ENCODE measurements at regions not wholly inside any gene's neighbourhood (a gene's known extent, or its start where the extent isn't known, plus 50 kb on each side); places are given as distances from the start of the nearest gene placed in this dataset.
A peak's percentile ranks its signal among the peaks of the same experiment; 100 is the strongest.

GRCh38 chrX:7225338-7225737 is 77.4 kb upstream of the PUDP start:
- Histone ChIP-seq H3K27ac (no peak overlapping the region), H3K27me3 (no peaks in the 10 kb centered on the region), H3K4me1 (peaks cover 0 to 8% (median 0%) of the 10 kb centered on the region in 12 donors), H3K9me3 (no peaks in the 10 kb centered on the region), H3K4me3 (no peak overlapping the region), H3K36me3 (no peaks in the 10 kb centered on the region)
- peak in 3 of 4 donors; percentile 63 to 79 (median 77) for ATAC-seq
- 35 to 57% (median 49%) methylated on average over 2 of the region's 2 CpGs for WGBS, 4 donors
- intact Hi-C loops (cut with DNase I) = no loop called here
- TF ChIP-seq, protein P1, sequence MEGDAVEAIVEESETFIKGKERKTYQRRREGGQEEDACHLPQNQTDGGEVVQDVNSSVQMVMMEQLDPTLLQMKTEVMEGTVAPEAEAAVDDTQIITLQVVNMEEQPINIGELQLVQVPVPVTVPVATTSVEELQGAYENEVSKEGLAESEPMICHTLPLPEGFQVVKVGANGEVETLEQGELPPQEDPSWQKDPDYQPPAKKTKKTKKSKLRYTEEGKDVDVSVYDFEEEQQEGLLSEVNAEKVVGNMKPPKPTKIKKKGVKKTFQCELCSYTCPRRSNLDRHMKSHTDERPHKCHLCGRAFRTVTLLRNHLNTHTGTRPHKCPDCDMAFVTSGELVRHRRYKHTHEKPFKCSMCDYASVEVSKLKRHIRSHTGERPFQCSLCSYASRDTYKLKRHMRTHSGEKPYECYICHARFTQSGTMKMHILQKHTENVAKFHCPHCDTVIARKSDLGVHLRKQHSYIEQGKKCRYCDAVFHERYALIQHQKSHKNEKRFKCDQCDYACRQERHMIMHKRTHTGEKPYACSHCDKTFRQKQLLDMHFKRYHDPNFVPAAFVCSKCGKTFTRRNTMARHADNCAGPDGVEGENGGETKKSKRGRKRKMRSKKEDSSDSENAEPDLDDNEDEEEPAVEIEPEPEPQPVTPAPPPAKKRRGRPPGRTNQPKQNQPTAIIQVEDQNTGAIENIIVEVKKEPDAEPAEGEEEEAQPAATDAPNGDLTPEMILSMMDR (IDR thresholded peaks at IDR 0.05) = no peak
- TF ChIP-seq POLR2A (IDR thresholded peaks at IDR 0.05) = no peak
- DNase-seq = no peak

- Histone ChIP-seq H3K4me3 (no peak overlapping the region), H3K27ac (no peak overlapping the region), H3K36me3 (no peaks in the 10 kb centered on the region), H3K4me1 (peaks cover 0 to 8% (median 0%) of the 10 kb centered on the region in 12 donors), H3K27me3 (no peaks in the 10 kb centered on the region), H3K9me3 (no peaks in the 10 kb centered on the region)
- ATAC-seq (no peak), DNase-seq (no peak)
- no peak for TF ChIP-seq POLR2A (IDR thresholded peaks at IDR 0.05)
- TF ChIP-seq, protein P1 (IDR thresholded peaks at IDR 0.05) = no peak
- WGBS, 4 donors = 92 to 97% (median 93%) methylated on average over 2 of the region's 2 CpGs
- intact Hi-C loops (cut with DNase I) = no loop called here
Measured at GRCh38 chrX:7223271-7223670, 75.3 kb upstream of the PUDP start.

- no peaks in the 10 kb centered on the region for H3K36me3 ChIP-seq
- 88 to 93% (median 91%) methylated on average over 10 of the region's 10 CpGs for WGBS, 4 donors
- H3K27ac ChIP-seq = no peak overlapping the region
- ATAC-seq = no peak
- no peak overlapping the region for H3K4me3 ChIP-seq
- intact Hi-C loops (cut with DNase I) = no loop called here
- H3K9me3 ChIP-seq = no peaks in the 10 kb centered on the region
- peaks cover 0 to under 1% (median 0%) of the 10 kb centered on the region in 12 donors for H3K4me1 ChIP-seq
- TF ChIP-seq, protein P1 (IDR thresholded peaks at IDR 0.05) = no peak
- TF ChIP-seq POLR2A (IDR thresholded peaks at IDR 0.05) = no peak
- DNase-seq = no peak
- H3K27me3 ChIP-seq = no peaks in the 10 kb centered on the region
Measured at GRCh38 chrX:7220121-7220520, 72.2 kb upstream of the PUDP start.

DNA sequence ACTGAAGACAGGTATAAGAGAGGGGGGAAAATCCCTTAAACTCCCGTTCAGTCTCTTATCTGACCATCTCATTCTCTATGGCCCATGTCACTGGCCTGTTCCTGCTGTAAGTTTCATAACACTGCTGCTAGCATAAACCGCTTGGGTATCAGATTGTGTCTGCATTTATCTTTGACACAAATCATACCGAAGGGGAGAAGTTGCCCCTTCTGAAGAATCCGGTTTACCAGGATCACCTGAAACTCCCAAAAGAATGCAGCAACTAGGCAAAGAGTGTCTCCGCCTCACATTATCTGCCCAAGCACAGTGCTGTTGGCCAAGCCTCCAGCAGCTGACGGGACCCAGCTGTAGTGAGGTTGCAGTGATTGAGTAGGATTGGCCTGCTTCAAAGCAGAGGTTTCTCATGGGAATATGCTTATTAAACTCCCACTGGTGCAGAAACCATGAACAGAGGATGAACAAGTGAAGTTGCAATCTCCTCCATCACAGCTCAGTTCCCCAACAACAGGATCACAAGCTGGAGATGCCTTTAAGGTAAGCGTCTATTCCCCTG is 71.3 kb upstream of the PUDP start:
- no peaks in the 10 kb centered on the region for H3K4me1 ChIP-seq
- H3K27ac ChIP-seq = no peak overlapping the region
- WGBS, 4 donors = 61 to 74% (median 72%) methylated on average over 7 of the region's 7 CpGs
- intact Hi-C loops (cut with DNase I) = no loop called here
- ATAC-seq (no peak), DNase-seq (no peak)
- H3K36me3 ChIP-seq = no peaks in the 10 kb centered on the region
- no peaks in the 10 kb centered on the region for H3K9me3 ChIP-seq
- no peaks in the 10 kb centered on the region for H3K27me3 ChIP-seq
- TF ChIP-seq, protein P1 (IDR thresholded peaks at IDR 0.05) = no peak
- no peak for TF ChIP-seq POLR2A (IDR thresholded peaks at IDR 0.05)
- H3K4me3 ChIP-seq = no peak overlapping the region
